MM.1S (cell line): ENCODE measurements at regions not wholly inside any gene's neighbourhood (a gene's known extent, or its start where the extent isn't known, plus 50 kb on each side); places are given as distances from the start of the nearest gene placed in this dataset.
"Not testable (repeated sequence)": the region's sequence is repeated elsewhere in the genome, so short reads cannot be mapped to it uniquely, and the experiment has no call there.

ENCODE experiments used
- DNase-seq: peaks from one replicate; pipeline ENCODE4 v3.0.0-alpha.2; 2015
- H2AFZ ChIP-seq: fragments of 300-600 bp; sonication (generic); 2 replicates; pipeline ENCODE4 v1.6.0; 2016; ENCODE audit warnings: antibody characterized with exemption, low read length
- H3F3A ChIP-seq: fragments of 300-600 bp; sonication (generic); 2 replicates; pipeline ENCODE4 v1.6.1; 2016; ENCODE audit warnings: mild to moderate bottlenecking, antibody characterized with exemption, low read length, moderate library complexity, mixed read lengths; ENCODE audit not compliant: insufficient read depth
- H3K27ac ChIP-seq: fragments of 300-600 bp; sonication (generic); 2 replicates; pipeline ENCODE4 v1.5.1; 2016; ENCODE audit warnings: mild to moderate bottlenecking, low read length
- H3K27me3 ChIP-seq: fragments of 300-600 bp; sonication (generic); replicated peaks from 2 replicates; pipeline ENCODE4 v1.6.0; 2016; ENCODE audit warnings: low read length; ENCODE audit not compliant: insufficient read depth
- H3K36me3 ChIP-seq: fragments of 300-600 bp; sonication (generic); replicated peaks from 2 replicates; pipeline ENCODE4 v1.6.1; 2016; ENCODE audit warnings: mild to moderate bottlenecking, low read length, mixed read lengths; ENCODE audit not compliant: insufficient read depth
- H3K4me1 ChIP-seq: fragments of 300-600 bp; sonication (generic); 2 replicates; pipeline ENCODE4 v1.6.1; 2016; ENCODE audit warnings: low read length, mixed read lengths
- H3K4me2 ChIP-seq: fragments of 300-600 bp; sonication (generic); 2 replicates; pipeline ENCODE4 v1.6.0; 2016; ENCODE audit warnings: low read depth, low read length
- H3K4me3 ChIP-seq: fragments of 300-600 bp; sonication (generic); 2 replicates; pipeline ENCODE4 v1.5.1; 2016; ENCODE audit warnings: low read length, mixed read lengths
- H3K79me2 ChIP-seq: fragments of 300-600 bp; sonication (generic); 2 replicates; pipeline ENCODE4 v1.6.1; 2016; ENCODE audit warnings: mixed run types, low read length, mixed read lengths
- H3K9ac ChIP-seq: fragments of 300-600 bp; sonication (generic); 2 replicates; pipeline ENCODE4 v1.6.1; 2016; ENCODE audit warnings: low read length, mixed read lengths
- H3K9me2 ChIP-seq: fragments of 300-600 bp; sonication (generic); replicated peaks from 2 replicates; pipeline ENCODE4 v1.6.1; 2016; ENCODE audit warnings: mild to moderate bottlenecking, low read length, mixed read lengths; ENCODE audit not compliant: insufficient read depth
- H3K9me3 ChIP-seq: fragments of 300-600 bp; sonication (generic); replicated peaks from 2 replicates; pipeline ENCODE4 v1.6.1; 2016; ENCODE audit warnings: mild to moderate bottlenecking, low read length, mixed read lengths; ENCODE audit not compliant: insufficient read depth
- H4K20me1 ChIP-seq: fragments of 300-600 bp; sonication (generic); 2 replicates; pipeline ENCODE4 v1.6.1; 2016; ENCODE audit warnings: mild to moderate bottlenecking, low read length, moderate library complexity, mixed read lengths; ENCODE audit not compliant: insufficient read depth
- EZH2 ChIP-seq: fragments of 300-600 bp; sonication (generic); optimal IDR thresholded peaks from 2 replicates; pipeline ENCODE3; 2017; ENCODE audit warnings: low read depth, mild to moderate bottlenecking, antibody characterized with exemption, low read length, mixed read lengths
- EZH2phosphoT487 ChIP-seq: fragments of 300-600 bp; sonication (generic); IDR thresholded peaks from 2 replicates; pipeline ENCODE4 v1.6.1; 2018; ENCODE audit warnings: antibody characterized with exemption, low read length
- TF ChIP-seq, protein P1 (sequence below): fragments of 300-600 bp; sonication (generic); IDR thresholded peaks from 2 replicates; pipeline ENCODE4 v1.5.1; 2016; ENCODE audit warnings: antibody characterized with exemption, low read length, mixed read lengths

DNA sequence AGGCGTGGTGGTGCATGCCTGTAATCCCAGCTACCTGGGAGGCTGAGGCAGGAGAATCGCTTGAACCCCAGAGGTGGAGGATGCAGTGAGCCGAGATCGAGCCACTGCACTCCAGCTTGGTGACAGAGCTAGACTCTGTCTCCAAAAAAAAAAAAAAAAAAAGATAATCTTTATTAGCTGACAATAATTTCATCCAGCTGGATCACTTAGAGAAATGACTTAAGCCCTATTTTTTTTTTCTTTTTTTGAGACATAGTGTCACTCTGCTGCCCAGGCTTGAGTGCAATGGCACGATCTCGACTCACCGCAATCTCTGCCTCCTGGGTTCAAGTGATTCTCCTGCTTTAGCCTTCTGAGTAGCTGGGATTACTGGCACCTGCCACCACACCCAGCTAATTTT, 51.6 kb upstream of the MAP4K4 start:
- H3K4me1 ChIP-seq, H2AFZ ChIP-seq, H3K27ac ChIP-seq, H3K9ac ChIP-seq, H3K9me3 ChIP-seq, H3K4me2 ChIP-seq, H3K9me2 ChIP-seq, DNase-seq, H3F3A ChIP-seq, H4K20me1 ChIP-seq, H3K4me3 ChIP-seq, H3K36me3 ChIP-seq, H3K79me2 ChIP-seq, H3K27me3 ChIP-seq: not testable (repeated sequence)

DNA sequence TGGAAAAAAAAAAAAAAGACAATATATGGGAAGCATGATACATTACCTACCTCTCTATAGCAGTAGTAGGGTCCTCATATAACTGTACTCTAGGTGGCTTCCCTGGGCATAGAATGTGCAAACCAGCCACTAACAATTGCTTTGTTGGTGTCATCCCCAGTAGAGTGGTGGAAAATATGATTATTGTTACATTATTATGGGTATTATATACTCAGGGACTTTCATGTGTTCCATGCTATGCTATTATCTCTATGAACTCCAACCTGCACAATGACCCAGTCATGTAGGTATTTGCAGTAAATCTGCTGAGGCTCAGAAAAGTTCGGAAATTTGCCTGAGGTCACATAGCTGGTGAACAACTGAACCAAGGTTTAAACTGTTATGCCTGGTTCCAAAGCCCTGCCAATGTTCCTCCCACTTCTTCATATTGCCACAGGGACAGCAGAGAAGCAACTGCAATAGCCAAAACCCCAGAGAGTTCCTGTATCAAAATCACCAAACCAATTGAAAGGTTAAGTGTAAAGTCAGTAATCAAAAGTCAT, 52.6 kb upstream of the MAP4K4 start:
- no peaks in the 10 kb centered on the region for H3K36me3 ChIP-seq
- H3K27ac ChIP-seq = no peak overlapping the region
- H3K27me3 ChIP-seq = no peaks in the 10 kb centered on the region
- no peak overlapping the region for H3K9ac ChIP-seq
- no peaks in the 10 kb centered on the region for H3K9me3 ChIP-seq
- TF ChIP-seq EZH2 (no peak), EZH2phosphoT487 (no peak)
- TF ChIP-seq, protein P1, sequence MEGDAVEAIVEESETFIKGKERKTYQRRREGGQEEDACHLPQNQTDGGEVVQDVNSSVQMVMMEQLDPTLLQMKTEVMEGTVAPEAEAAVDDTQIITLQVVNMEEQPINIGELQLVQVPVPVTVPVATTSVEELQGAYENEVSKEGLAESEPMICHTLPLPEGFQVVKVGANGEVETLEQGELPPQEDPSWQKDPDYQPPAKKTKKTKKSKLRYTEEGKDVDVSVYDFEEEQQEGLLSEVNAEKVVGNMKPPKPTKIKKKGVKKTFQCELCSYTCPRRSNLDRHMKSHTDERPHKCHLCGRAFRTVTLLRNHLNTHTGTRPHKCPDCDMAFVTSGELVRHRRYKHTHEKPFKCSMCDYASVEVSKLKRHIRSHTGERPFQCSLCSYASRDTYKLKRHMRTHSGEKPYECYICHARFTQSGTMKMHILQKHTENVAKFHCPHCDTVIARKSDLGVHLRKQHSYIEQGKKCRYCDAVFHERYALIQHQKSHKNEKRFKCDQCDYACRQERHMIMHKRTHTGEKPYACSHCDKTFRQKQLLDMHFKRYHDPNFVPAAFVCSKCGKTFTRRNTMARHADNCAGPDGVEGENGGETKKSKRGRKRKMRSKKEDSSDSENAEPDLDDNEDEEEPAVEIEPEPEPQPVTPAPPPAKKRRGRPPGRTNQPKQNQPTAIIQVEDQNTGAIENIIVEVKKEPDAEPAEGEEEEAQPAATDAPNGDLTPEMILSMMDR = no peak
- no peaks in the 10 kb centered on the region for H3K4me1 ChIP-seq
- DNase-seq = no peak
- H3K79me2 ChIP-seq = no peaks in the 10 kb centered on the region
- no peak overlapping the region for H2AFZ ChIP-seq
- H3F3A ChIP-seq = no peaks in the 10 kb centered on the region
- no peaks in the 10 kb centered on the region for H3K9me2 ChIP-seq
- H4K20me1 ChIP-seq = no peaks in the 10 kb centered on the region
- H3K4me2 ChIP-seq = no peak overlapping the region
- no peak overlapping the region for H3K4me3 ChIP-seq

DNA sequence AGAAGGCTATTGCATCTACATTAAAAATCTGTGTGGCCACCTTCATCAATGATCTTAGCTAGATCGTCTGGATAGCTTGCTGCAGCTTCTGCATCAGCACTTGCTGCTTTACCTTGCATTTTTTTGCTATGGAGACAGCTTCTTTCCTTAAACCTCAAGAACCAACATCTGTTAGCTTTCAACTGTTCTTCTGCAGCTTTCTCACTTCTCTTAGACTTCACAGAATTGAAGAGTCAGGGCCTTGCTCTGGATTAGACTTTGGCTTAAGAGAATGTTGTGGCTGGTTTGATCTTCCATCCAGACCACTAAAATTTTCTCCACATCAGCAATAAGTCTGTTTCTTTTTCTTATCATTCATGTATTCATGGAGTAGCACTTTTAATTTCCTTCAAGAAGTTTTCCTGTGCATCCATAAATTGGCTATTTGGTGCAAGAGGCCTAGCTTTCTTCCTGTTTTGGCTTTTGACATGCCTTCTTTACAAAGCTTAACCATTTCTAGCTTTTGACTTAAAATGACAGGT, 54.4 kb upstream of the MAP4K4 start:
- no peaks in the 10 kb centered on the region for H3K79me2 ChIP-seq
- H3K4me2 ChIP-seq = no peak overlapping the region
- no peak overlapping the region for H2AFZ ChIP-seq
- H3K9me3 ChIP-seq = no peaks in the 10 kb centered on the region
- no peak for TF ChIP-seq EZH2phosphoT487
- TF ChIP-seq, protein P1 = no peak
- no peak for TF ChIP-seq EZH2
- H3K9ac ChIP-seq = no peak overlapping the region
- no peaks in the 10 kb centered on the region for H4K20me1 ChIP-seq
- no peak overlapping the region for H3K4me3 ChIP-seq
- no peak overlapping the region for H3K27ac ChIP-seq
- no peaks in the 10 kb centered on the region for H3K9me2 ChIP-seq
- no peaks in the 10 kb centered on the region for H3K4me1 ChIP-seq
- H3K36me3 ChIP-seq = no peaks in the 10 kb centered on the region
- no peaks in the 10 kb centered on the region for H3K27me3 ChIP-seq
- H3F3A ChIP-seq = no peaks in the 10 kb centered on the region
- DNase-seq = no peak

DNA sequence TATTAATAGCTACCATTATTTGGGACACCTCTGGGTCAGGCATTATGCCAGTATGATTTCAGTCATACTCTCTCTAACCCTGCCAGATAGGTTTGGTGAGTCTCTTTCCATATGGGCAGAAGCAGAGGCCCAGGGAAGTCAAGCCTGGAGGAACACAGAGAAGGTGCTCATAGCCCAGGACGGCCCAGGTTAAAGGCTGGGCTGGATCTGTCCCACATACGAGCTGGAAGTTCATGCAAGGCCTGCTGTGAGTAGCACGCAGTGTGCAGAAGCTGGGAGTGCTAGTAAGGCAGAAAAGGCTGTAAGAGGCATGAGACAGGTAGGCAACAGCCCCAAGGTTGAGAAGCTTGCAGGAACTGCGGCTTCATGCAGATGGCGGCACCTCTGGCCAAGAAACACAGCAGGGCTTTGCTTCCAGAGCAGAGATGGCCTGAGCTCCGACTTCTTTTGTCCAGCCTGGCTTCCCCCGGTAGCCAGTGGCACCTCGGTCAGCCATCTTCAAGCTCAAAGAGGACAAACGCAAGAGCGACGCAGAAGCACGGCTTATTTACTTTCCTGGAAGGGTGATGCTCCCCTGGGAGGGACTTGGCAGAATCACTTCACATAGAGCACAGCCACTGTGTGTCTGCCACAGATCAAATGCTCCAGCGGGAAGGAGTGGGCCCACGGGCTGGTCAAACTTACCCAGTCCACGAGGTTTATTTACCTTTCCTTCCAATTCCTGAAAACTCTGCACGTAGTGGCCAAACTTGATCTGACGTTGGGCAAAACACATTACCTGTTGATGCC, 58.5 kb upstream of the MAP4K4 start:
- no peak for TF ChIP-seq EZH2phosphoT487
- TF ChIP-seq, protein P1 = no peak
- no peak for TF ChIP-seq EZH2
- Histone ChIP-seq H3K79me2 (no peaks in the 10 kb centered on the region), H3K9me3 (no peaks in the 10 kb centered on the region), H3F3A (no peaks in the 10 kb centered on the region), H3K36me3 (no peaks in the 10 kb centered on the region), H4K20me1 (no peaks in the 10 kb centered on the region), H2AFZ (no peak overlapping the region), H3K9me2 (no peaks in the 10 kb centered on the region), H3K4me2 (no peak overlapping the region), H3K27ac (no peak overlapping the region), H3K4me3 (no peak overlapping the region), H3K4me1 (no peaks in the 10 kb centered on the region), H3K27me3 (no peaks in the 10 kb centered on the region), H3K9ac (no peak overlapping the region)
- no peak for DNase-seq
